ENCODE measurements at regions not wholly inside any gene's neighbourhood (a gene's known extent, or its start where the extent isn't known, plus 50 kb on each side); places are given as distances from the start of the nearest gene placed in this dataset.

DNA sequence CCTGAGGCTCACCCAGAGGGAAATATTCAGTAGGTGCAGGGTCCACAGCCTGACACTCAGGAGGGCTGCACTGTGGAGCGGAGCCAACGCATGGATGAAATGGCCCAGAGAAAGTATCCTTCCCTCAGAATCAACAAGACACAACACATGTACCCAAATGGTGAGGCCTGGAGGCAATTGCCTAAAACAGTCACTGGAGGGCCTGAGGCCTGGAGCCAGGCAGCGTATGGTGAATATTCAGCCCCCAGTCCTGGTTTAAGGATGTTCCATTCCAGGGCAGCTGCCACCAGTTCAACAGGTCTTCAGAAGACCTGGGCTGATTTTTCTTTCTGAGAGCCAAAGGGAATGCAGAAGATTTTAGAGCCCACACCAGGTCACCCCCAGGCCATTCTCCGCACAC is 264.8 kb downstream of the INSC start:
- DNase-seq (ENCODE audit: low spot score): no peak

- no peak for DNase-seq (ENCODE audit: low spot score)
Observed at GRCh38 chr11:15390857-15391256, 276.1 kb downstream of the INSC start.

GRCh38 chr11:15396778-15397177 is 282.1 kb downstream of the INSC start:
- no peak for DNase-seq (ENCODE audit: low spot score)

DNA sequence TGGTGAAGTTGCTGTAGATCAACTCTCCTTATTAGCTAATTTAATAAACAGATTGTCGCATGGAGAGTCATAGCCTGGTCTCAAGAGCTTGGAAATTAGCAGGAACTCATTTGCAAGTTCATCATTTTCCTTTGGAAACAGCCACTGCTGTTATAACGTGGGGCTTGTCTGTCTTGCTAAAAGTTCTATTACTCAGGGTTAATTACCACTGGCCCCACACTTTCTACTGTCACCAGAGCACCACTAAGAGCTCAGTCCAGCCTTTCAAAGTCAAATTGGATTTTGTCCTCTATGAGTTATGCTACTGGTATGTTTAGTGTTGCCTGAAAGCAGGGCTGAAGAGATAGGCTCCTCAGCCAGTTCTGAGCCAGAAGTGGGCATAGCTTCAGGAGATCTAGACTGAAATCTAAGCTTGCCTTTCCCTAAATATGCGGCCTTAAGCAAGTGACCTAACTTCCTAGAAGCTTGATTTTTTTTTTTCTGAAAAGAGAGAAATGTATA is 292.2 kb downstream of the INSC start:
- DNase-seq (ENCODE audit: low spot score): no peak

DNA sequence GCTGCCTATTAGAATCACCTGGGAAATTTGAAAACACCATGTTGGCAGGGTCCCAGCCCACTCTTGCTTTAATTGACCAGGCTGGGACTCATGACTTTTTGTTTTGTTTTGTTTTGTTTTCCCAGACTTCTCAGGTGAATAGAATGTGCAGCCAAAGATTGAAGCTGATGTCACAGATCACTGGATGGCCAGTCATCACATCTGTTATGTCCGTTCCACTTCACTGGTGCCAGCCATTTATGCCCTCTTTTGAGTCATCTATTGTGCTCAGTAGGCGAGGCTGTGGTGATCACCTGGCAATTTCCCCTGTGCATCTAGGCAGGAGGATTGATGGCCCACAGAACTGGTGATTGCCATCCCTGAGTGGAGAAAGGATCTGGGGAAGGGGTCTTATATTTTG is 297.3 kb downstream of the INSC start:
- DNase-seq (ENCODE audit: low spot score): no peak

GRCh38 chr11:15418921-15419320 is 304.2 kb downstream of the INSC start:
- no peak for DNase-seq (ENCODE audit: low spot score)

DNA sequence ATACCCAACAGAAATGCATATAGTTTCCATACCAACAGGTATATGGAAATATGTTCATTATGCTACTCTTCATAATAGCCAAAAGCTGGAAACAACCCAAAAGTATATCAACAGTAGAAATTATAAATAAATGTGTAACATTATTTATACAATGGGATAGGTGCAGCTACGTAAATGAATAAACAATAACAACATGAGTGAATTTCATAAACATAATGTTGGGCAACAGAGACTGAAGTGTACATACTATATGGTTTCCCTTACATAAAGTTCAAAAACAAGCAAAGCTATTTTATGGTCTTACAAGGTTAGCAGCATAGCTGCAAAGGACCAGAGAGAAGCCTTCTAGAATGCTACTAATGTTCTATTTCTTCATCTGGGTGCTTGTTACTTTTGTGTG is 305.0 kb downstream of the INSC start:
- no peak for DNase-seq (ENCODE audit: low spot score)

DNA sequence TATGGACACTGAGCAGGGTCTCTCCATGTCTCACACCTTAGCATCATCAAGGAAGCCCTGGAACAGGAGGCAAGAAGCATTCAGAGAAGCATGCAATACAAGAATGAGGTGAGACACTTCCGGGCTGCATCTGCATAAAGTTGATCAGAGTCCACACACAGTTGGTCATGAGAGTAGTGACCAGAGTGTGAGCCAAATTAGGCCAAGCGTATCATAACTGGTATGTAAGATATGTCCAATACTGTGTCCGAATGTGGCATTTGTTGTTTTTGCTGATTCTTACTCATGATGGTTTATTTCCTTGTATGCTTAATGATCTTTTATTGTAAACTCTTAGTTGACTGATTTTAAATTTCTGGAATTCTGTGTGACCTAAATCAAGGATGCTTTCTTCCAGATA is 315.7 kb downstream of the INSC start:
- DNase-seq (ENCODE audit: low spot score): no peak

DNA sequence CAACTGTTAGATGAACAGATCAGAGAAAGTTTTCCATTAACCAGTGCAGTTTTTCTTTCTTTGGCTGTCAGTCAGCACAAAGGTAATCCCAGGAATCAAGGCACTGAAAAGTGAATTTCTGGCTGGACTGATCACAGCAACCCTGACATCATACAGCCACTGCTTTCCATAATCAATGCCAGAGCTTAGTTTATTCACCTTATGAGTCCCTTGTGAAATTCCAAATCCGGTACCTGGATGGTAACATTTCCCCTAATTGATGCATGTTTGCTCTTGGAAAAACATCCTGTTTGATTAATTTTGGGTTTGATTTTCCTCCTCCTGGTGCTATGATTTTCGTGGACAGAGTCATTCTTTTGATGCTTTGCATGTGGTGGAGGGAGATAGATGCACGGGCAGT is 319.8 kb downstream of the INSC start:
- DNase-seq (ENCODE audit: low spot score): no peak

GRCh38 chr11:15446315-15446714 is 331.6 kb downstream of the INSC start:
- no peak for DNase-seq (ENCODE audit: low spot score)

GRCh38 chr11:15446929-15447328 is 332.2 kb downstream of the INSC start:
- DNase-seq (ENCODE audit: low spot score): no peak

- no peak for DNase-seq (ENCODE audit: low spot score)
Observed at GRCh38 chr11:15451713-15452112, 337.0 kb downstream of the INSC start.

DNA sequence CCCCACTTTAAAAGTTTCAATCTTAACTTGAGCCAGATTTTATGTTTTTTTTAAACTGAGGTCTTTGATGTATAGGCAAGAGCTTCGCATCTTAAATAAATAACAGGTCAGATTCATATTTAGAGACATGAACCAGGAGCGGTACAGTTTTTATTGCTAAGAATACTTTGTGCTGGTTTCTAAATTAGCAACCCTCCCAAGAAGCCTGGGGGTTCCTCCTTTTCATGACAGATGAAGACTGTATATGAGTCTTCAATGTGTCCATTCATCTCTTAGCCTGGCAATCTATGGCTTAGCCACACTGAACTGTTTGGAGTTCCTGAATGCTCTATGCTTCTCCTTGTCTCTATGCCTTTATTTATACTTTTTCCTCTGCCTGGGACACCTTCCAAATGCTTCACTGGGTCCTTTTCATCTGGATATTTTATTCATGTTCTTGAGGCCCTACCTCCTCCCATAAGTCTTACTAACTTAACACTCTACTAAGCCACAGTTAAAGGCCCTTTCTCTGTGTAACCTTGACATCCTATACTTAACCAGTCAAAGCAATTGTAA is 338.6 kb downstream of the INSC start:
- peak; percentile 78 for DNase-seq (ENCODE audit: low spot score)

DNA sequence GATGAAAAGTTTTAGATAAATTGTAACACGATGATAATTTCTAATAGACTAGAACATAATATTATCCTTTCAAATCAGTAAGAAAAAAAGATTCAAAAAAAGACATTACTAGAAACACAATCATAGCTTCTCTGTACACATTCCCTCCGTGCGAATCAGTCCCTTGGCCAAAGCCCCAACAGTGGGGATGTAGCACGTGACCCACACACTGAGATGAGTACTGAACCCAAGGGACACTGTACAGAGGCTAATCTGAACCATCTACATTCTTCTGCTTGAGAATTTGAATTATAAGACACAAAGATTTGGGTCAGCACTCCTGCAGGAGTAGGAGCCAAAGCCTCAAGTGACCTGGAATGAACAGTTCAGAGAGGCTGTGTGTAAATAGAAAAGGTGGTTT is 353.7 kb downstream of the INSC start:
- DNase-seq (ENCODE audit: low spot score): peak; percentile 12

- no peak for DNase-seq (ENCODE audit: low spot score)
Observed at GRCh38 chr11:15471048-15471894, 356.5 kb downstream of the INSC start.

DNA sequence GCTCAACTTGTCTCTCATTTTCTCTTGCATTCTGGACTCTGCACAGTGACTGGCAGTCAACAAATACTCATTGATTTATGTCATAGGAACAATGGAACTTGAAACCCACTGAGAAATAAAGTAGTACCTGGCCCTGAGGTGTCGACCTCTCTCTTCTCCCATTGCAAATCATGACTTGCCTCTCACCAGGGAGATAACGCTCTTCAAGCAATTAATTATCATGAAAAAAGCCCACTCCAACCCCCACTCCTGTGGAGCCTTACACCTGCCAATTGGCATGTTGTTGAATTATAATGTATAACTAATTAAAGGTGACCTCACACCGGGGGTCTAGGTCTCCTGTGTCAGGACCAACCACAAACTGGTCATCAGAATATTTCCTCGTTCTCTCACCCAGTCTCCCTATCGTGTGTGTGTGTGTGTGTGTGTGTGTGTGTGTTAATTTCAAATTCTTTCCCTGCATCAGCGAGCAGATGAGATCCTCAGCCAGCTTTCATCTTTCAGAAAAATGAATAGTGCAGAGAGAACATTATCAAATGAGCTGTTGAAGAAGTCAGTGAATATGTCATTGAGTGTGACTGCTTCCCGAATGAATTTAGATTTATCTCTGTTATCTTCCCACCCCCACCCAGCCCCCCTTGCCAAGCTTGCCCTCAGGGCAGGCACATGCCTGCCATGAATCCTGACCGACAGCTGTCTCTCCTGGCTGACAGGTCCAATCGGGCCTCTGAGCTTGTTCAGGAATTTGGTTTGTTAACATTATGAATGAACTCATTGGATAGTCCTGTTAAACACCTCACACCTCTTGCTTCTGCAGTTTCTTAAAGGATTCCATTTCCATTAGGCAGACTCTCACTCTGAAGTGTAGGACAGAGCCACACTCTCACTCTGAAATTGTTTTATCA is 357.4 kb downstream of the INSC start:
- DNase-seq (ENCODE audit: low spot score): peak; percentile 31

DNA sequence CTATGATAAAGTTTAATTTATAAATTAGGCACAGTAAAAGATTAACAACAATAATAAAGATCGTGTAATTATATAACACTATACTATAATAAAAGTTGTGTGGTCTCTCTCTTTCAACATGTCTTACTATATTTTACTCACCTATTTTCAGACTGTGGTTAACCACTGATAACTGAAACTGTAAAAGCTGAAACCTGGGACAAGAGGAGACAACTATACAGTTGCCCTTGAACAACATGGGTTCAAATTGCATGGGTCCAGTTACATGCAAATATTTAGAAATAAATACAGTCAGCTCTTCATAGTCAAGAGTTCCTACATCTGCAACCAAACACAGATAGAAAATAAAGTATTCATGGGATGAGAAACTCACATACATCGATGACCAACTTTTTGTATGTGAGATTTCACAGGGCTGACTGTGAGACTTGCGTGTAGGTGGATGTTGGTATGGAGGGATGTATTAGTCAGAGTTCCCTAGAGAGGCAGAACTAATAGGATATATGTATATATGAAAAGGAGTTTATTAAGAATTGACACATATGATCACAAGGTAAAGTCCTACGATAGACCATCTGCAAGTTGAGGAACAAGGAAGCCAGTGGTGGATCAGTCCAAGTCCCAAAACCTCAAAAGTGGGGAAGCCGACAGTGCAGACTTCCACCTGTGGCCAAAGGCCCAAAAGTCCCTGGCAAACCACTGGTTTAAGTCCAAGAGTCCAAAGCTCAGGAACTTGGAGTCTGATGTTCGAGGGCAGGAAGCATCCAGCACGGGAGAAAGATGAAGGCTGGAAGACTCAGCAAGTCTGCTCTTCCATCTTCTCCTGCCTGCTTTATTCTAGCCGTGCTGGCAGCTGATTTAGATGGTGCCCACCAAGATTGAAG is 359.5 kb downstream of the INSC start:
- no peak for DNase-seq (ENCODE audit: low spot score)

GRCh38 chr11:15476371-15476917 is 361.7 kb downstream of the INSC start:
- DNase-seq (ENCODE audit: low spot score): no peak

GRCh38 chr11:15481871-15482270 is 367.1 kb downstream of the INSC start:
- no peak for DNase-seq (ENCODE audit: low spot score)

GRCh38 chr11:15483205-15483604 is 368.5 kb downstream of the INSC start:
- DNase-seq (ENCODE audit: low spot score): no peak

- DNase-seq (ENCODE audit: low spot score): no peak
Observed at GRCh38 chr11:15484398-15484797, 369.7 kb downstream of the INSC start.

Measured in COLO829 (cell line).